Suprapubic skin (tissue), 4 donors: ENCODE measurements at regions not wholly inside any gene's neighbourhood (a gene's known extent, or its start where the extent isn't known, plus 50 kb on each side); places are given as distances from the start of the nearest gene placed in this dataset.
A peak's percentile ranks its signal among the peaks of the same experiment; 100 is the strongest.

Source experiments
- DNase-seq, 2 donors: peaks; one replicate each; pipeline ENCODE4 v3.0.0-alpha.2; 2019; ENCODE audit warnings: low spot score in 2 of 2
- H3K27ac ChIP-seq: fragments of 200-600 bp; sonication (generic); one replicate; pipeline ENCODE4 v1.5.1; 2019
- H3K27me3 ChIP-seq: fragments of 200-600 bp; sonication (generic); one replicate; pipeline ENCODE4 v1.5.1; 2019
- H3K36me3 ChIP-seq: fragments of 200-600 bp; sonication (generic); one replicate; pipeline ENCODE4 v1.5.1; 2019
- H3K4me1 ChIP-seq: fragments of 200-600 bp; sonication (generic); one replicate; pipeline ENCODE4 v1.5.1; 2019
- H3K4me3 ChIP-seq: fragments of 200-600 bp; sonication (generic); one replicate; pipeline ENCODE4 v1.5.1; 2019; ENCODE audit warnings: mild to moderate bottlenecking
- H3K9me3 ChIP-seq: fragments of 200-600 bp; sonication (generic); one replicate; pipeline ENCODE4 v1.5.1; 2019
- CTCF ChIP-seq, 2 donors: fragments of 200-600 bp in 1 of 2; fragments of 450-650 bp in 1 of 2; sonication (generic) in 1 of 2; IDR thresholded peaks; one replicate each; pipeline ENCODE4 v1.5.1; 2016 to 2019; ENCODE audit warnings: antibody characterized with exemption in 2 of 2, mild to moderate bottlenecking in 1 of 2, moderate library complexity in 1 of 2
- EP300 ChIP-seq: sonication (generic); formaldehyde crosslinking; IDR thresholded peaks from one replicate; pipeline ENCODE4 v1.6.1; 2017; ENCODE audit warnings: antibody characterized with exemption
- POLR2A ChIP-seq, 2 donors: fragments of 450-650 bp; IDR thresholded peaks; one replicate each; pipeline ENCODE4 v1.6.1; 2017; ENCODE audit warnings: antibody characterized with exemption in 2 of 2, mild to moderate bottlenecking in 2 of 2, moderate library complexity in 2 of 2
- POLR2AphosphoS5 ChIP-seq, 3 donors: sonication (generic); formaldehyde crosslinking; IDR thresholded peaks; one replicate each; pipeline ENCODE4 v1.6.1; 2017; ENCODE audit warnings: antibody characterized with exemption in 3 of 3
- WGBS: methylation state at CpG from one replicate; pipeline ENCODE4 v1.1.5; 2018; 5-methylcytosine and 5-hydroxymethylcytosine counted together

- H3K27me3 ChIP-seq = peaks cover 41% of the 10 kb centered on the region
- no peak overlapping the region for H3K27ac ChIP-seq
- WGBS = 84% methylated on average over 12 of the region's 14 CpGs
- TF ChIP-seq CTCF (IDR thresholded peaks at IDR 0.05) (no peak), POLR2AphosphoS5 (IDR thresholded peaks at IDR 0.05) (no peak), EP300 (no peak), POLR2A (IDR thresholded peaks at IDR 0.05) (no peak)
- no peaks in the 10 kb centered on the region for H3K36me3 ChIP-seq
- H3K4me3 ChIP-seq = no peak overlapping the region
- DNase-seq = peak; percentile 25 to 66
- H3K4me1 ChIP-seq = no peaks in the 10 kb centered on the region
- no peaks in the 10 kb centered on the region for H3K9me3 ChIP-seq
Observed at GRCh38 chr10:123565691-123566660, 100.2 kb upstream of the GPR26 start.

GRCh38 chr10:123567984-123568739 lies 98.0 kb upstream of the GPR26 start:
- Histone ChIP-seq H3K4me3 (no peak overlapping the region), H3K4me1 (no peaks in the 10 kb centered on the region), H3K27ac (no peak overlapping the region), H3K27me3 (peaks cover 55% of the 10 kb centered on the region), H3K36me3 (no peaks in the 10 kb centered on the region), H3K9me3 (no peaks in the 10 kb centered on the region)
- TF ChIP-seq POLR2A (IDR thresholded peaks at IDR 0.05) (no peak), CTCF (IDR thresholded peaks at IDR 0.05) (no peak), POLR2AphosphoS5 (IDR thresholded peaks at IDR 0.05) (no peak), EP300 (no peak)
- 82% methylated on average over 21 of the region's 21 CpGs for WGBS
- DNase-seq = peak; percentile 29 to 58

DNA sequence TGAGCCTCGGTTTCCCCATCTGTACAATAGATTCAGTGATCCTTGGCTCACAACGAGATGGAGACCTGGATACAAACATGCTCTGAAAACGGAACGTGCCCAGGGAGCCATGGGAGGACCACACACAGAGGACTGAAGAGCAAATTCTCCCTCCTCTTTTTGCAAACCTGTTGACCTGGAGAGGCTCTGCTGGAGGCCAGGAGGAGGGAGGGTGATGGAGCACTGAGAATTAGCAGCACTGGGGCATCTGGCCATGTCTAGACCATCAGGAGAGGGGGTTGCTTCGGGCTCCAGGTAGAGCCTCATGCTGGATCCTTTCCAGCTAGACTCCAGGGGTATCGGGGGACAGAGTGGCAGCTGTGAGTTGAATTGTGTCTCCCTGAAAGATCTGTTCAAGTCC lies 97.4 kb upstream of the GPR26 start:
- TF ChIP-seq POLR2A (IDR thresholded peaks at IDR 0.05) = no peak
- no peak for TF ChIP-seq EP300
- no peak for TF ChIP-seq CTCF (IDR thresholded peaks at IDR 0.05)
- TF ChIP-seq POLR2AphosphoS5 (IDR thresholded peaks at IDR 0.05) = no peak
- peak; percentile 11 to 52 for DNase-seq
- Histone ChIP-seq H3K4me1 (no peaks in the 10 kb centered on the region), H3K4me3 (no peak overlapping the region), H3K27ac (no peak overlapping the region), H3K9me3 (no peaks in the 10 kb centered on the region), H3K36me3 (no peaks in the 10 kb centered on the region), H3K27me3 (peaks cover 55% of the 10 kb centered on the region)
- 69% methylated on average over 6 of the region's 6 CpGs for WGBS

DNA sequence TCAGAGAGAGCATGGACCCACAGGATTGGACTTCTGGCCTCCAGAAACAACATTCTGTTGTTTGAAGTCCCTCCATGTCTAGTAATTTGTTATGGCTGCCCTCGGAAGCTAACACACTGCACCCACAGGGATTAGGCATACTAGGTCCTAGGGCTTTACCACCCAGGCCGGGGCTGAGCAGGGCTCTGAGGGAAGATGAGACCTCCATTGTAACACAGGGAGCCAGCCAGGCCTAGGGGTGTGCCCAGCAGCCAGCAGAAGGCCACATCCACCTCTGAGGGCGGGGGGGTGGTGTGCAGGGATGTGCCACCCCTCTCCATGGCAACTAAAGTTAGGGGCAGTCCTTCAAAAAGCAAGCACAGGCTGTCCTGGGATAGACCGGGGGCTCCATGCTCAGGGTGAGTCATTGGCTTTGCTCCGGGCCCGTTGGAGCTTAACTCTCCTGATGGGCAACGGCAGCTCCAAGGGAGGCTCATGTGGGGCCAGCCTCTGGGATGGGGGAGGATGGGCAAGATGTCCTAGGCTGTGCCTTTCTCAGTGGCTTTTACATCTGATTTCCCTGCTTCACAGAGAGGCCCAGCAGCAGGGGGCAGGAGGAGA lies 96.6 kb upstream of the GPR26 start:
- DNase-seq = peak; percentile 30 to 75
- Histone ChIP-seq H3K4me1 (no peaks in the 10 kb centered on the region), H3K27me3 (peaks cover 60% of the 10 kb centered on the region), H3K27ac (no peak overlapping the region), H3K9me3 (no peaks in the 10 kb centered on the region), H3K36me3 (no peaks in the 10 kb centered on the region), H3K4me3 (no peak overlapping the region)
- no peak for TF ChIP-seq EP300
- no peak for TF ChIP-seq CTCF (IDR thresholded peaks at IDR 0.05)
- no peak for TF ChIP-seq POLR2AphosphoS5 (IDR thresholded peaks at IDR 0.05)
- 61% methylated on average over 3 of the region's 7 CpGs for WGBS
